Mesenchymal stem cell (in vitro differentiated cells and primary cell): ENCODE measurements at regions not wholly inside any gene's neighbourhood (a gene's known extent, or its start where the extent isn't known, plus 50 kb on each side); places are given as distances from the start of the nearest gene placed in this dataset.

Experiments
- DNase-seq: peaks from one replicate; pipeline ENCODE4 v3.0.0-alpha.2; 2013
- H2AFZ ChIP-seq: one replicate; pipeline ENCODE4 v1.6.1; 2013; ENCODE audit warnings: low read depth, mild to moderate bottlenecking, control low read depth, inconsistent platforms, low read length, moderate library complexity
- H2AK5ac ChIP-seq: 2 replicates; pipeline ENCODE4 v1.6.1; 2013; ENCODE audit warnings: low read length, moderate library complexity, mild to moderate bottlenecking, inconsistent platforms; ENCODE audit not compliant: severe bottlenecking
- H2BK120ac ChIP-seq: one replicate; pipeline ENCODE4 v1.6.1; 2013; ENCODE audit warnings: low read depth, mild to moderate bottlenecking, inconsistent platforms, low read length, moderate library complexity
- H2BK12ac ChIP-seq, 2 experiments: one replicate each; pipeline ENCODE4 v1.6.1; 2013; ENCODE audit warnings: inconsistent platforms in 2 of 2, low read length in 2 of 2, mild to moderate bottlenecking in 2 of 2, moderate library complexity in 2 of 2, control low read depth in 1 of 2
- H2BK15ac ChIP-seq: one replicate; pipeline ENCODE4 v1.6.1; 2013; ENCODE audit warnings: mild to moderate bottlenecking, low read depth, inconsistent platforms; ENCODE audit not compliant: poor library complexity, severe bottlenecking
- H2BK5ac ChIP-seq: 2 replicates; pipeline ENCODE4 v1.6.1; 2013; ENCODE audit warnings: low read depth, mild to moderate bottlenecking, low read length, control low read depth, inconsistent platforms; ENCODE audit not compliant: poor library complexity, severe bottlenecking
- H3K14ac ChIP-seq, 2 experiments: one replicate each; pipeline ENCODE4 v1.6.1; 2013; ENCODE audit warnings: inconsistent platforms in 2 of 2, low read length in 2 of 2, control low read depth in 1 of 2, mild to moderate bottlenecking in 1 of 2, moderate library complexity in 1 of 2
- H3K18ac ChIP-seq, 2 experiments: one replicate each; pipeline ENCODE4 v1.6.1; 2013; ENCODE audit warnings: inconsistent platforms in 2 of 2, low read length in 2 of 2, control low read depth in 1 of 2, low read depth in 1 of 2, mild to moderate bottlenecking in 1 of 2
- H3K23ac ChIP-seq, 2 experiments: one replicate each; pipeline ENCODE4 v1.6.1; 2013; ENCODE audit warnings: inconsistent platforms in 2 of 2, low read length in 2 of 2, mild to moderate bottlenecking in 2 of 2, moderate library complexity in 2 of 2, control low read depth in 1 of 2
- H3K27ac ChIP-seq: 2 replicates; pipeline ENCODE4 v1.5.1; 2013; ENCODE audit warnings: mild to moderate bottlenecking, moderate library complexity, low read length, control low read depth, inconsistent platforms; ENCODE audit not compliant: poor library complexity, severe bottlenecking
- H3K27me3 ChIP-seq, 2 experiments: 2 replicates each; pipeline versions ENCODE4 v1.6.1 to v1.7.0; 2013; ENCODE audit warnings: low read length in 2 of 2, mild to moderate bottlenecking in 2 of 2, moderate library complexity in 2 of 2, control low read depth in 1 of 2, inconsistent platforms in 1 of 2; ENCODE audit not compliant: control insufficient read depth in 1 of 2, insufficient read depth in 1 of 2
- H3K36me3 ChIP-seq, 2 experiments: 2 replicates each; pipeline versions ENCODE4 v1.6.1 to v1.7.0; 2013; ENCODE audit warnings: low read length in 2 of 2, control low read depth in 1 of 2, inconsistent platforms in 1 of 2, low read depth in 1 of 2, mild to moderate bottlenecking in 1 of 2; ENCODE audit not compliant: insufficient read depth in 2 of 2, control insufficient read depth in 1 of 2
- H3K4ac ChIP-seq, 2 experiments: one replicate each; pipeline ENCODE4 v1.6.1; 2013; ENCODE audit warnings: inconsistent platforms in 2 of 2, low read length in 2 of 2, mild to moderate bottlenecking in 2 of 2, moderate library complexity in 2 of 2, control low read depth in 1 of 2, low read depth in 1 of 2
- H3K4me1 ChIP-seq: 2 replicates; pipeline ENCODE4 v1.6.1; 2013; ENCODE audit warnings: low read depth, low read length, control low read depth; ENCODE audit not compliant: control insufficient read depth, insufficient read depth
- H3K4me2 ChIP-seq: 2 replicates; pipeline ENCODE4 v1.6.1; 2013; ENCODE audit warnings: low read length, mild to moderate bottlenecking, inconsistent platforms; ENCODE audit not compliant: poor library complexity, severe bottlenecking
- H3K4me3 ChIP-seq, 2 experiments: 2 replicates each; pipeline versions ENCODE4 v1.5.1 to v1.7.0; 2013; ENCODE audit warnings: low read length in 2 of 2, mild to moderate bottlenecking in 2 of 2, control low read depth in 1 of 2, low read depth in 1 of 2; ENCODE audit not compliant: insufficient read depth in 1 of 2
- H3K79me1 ChIP-seq: replicated peaks from 2 replicates; pipeline ENCODE4 v1.6.1; 2013; ENCODE audit warnings: mild to moderate bottlenecking, control low read depth, low read length, inconsistent platforms; ENCODE audit not compliant: poor library complexity, severe bottlenecking
- H3K9ac ChIP-seq: 2 replicates; pipeline ENCODE4 v1.7.0; 2013; ENCODE audit warnings: mild to moderate bottlenecking, low read length, moderate library complexity
- H3K9me3 ChIP-seq: 2 replicates; pipeline ENCODE4 v1.7.0; 2013; ENCODE audit warnings: mild to moderate bottlenecking, low read length; ENCODE audit not compliant: control insufficient read depth
- H4K8ac ChIP-seq: one replicate; pipeline ENCODE4 v1.6.1; 2013; ENCODE audit warnings: inconsistent platforms, mild to moderate bottlenecking, low read length, moderate library complexity
- H4K91ac ChIP-seq: one replicate; pipeline ENCODE4 v1.6.1; 2013; ENCODE audit warnings: mild to moderate bottlenecking, low read length, inconsistent platforms
- WGBS: methylation state at CpG from one replicate; pipeline ENCODE4 v1.1.7; 2013; ENCODE audit warnings: mixed read lengths; 5-methylcytosine and 5-hydroxymethylcytosine counted together

- H4K91ac ChIP-seq = no peak overlapping the region
- WGBS = 0% methylated on average over 2 of the region's 3 CpGs
- no peak overlapping the region for H2BK120ac ChIP-seq
- H2BK12ac ChIP-seq = no peak overlapping the region
- H4K8ac ChIP-seq = no peak overlapping the region
- H3K23ac ChIP-seq = no peak overlapping the region
- peak overlapping the region; percentile 82 for H3K27ac ChIP-seq
- no peak overlapping the region for H3K9ac ChIP-seq
- H3K36me3 ChIP-seq = no peaks in the 10 kb centered on the region
- no peak overlapping the region for H3K4me2 ChIP-seq
- H2AFZ ChIP-seq = no peak overlapping the region
- no peak overlapping the region for H2AK5ac ChIP-seq
- peaks cover 3% of the 10 kb centered on the region for H3K4me1 ChIP-seq
- H3K14ac ChIP-seq = no peak overlapping the region
- H3K27me3 ChIP-seq = no peaks in the 10 kb centered on the region
- no peaks in the 10 kb centered on the region for H3K79me1 ChIP-seq
- no peak overlapping the region for H2BK5ac ChIP-seq
- H3K18ac ChIP-seq = peak overlapping the region in 1 of 2 experiments; percentile 30
- H2BK15ac ChIP-seq = no peak overlapping the region
- no peak overlapping the region for H3K4ac ChIP-seq
- no peak overlapping the region for H3K4me3 ChIP-seq
- H3K9me3 ChIP-seq = no peaks in the 10 kb centered on the region
- peak; percentile 85 for DNase-seq
Observed at GRCh38 chr14:54108481-54109471, 152.2 kb upstream of the BMP4 start.

GRCh38 chr14:54109521-54110120 is 153.0 kb upstream of the BMP4 start:
- Histone ChIP-seq H2AFZ (no peak overlapping the region), H3K4me3 (no peak overlapping the region), H3K4me2 (no peak overlapping the region), H3K23ac (no peak overlapping the region), H3K36me3 (no peaks in the 10 kb centered on the region), H4K91ac (no peak overlapping the region), H3K9ac (no peak overlapping the region), H3K18ac (peak overlapping the region; percentile 14 to 40), H2BK15ac (no peak overlapping the region), H2BK120ac (no peak overlapping the region), H2BK12ac (peak overlapping the region in 1 of 2 experiments; percentile 54), H3K27me3 (no peaks in the 10 kb centered on the region), H3K79me1 (no peaks in the 10 kb centered on the region), H3K14ac (peak overlapping the region in 1 of 2 experiments; percentile 28), H4K8ac (no peak overlapping the region), H3K9me3 (no peaks in the 10 kb centered on the region), H2BK5ac (peak overlapping the region; percentile 62), H3K4me1 (peaks cover 3% of the 10 kb centered on the region), H3K4ac (no peak overlapping the region), H2AK5ac (no peak overlapping the region), H3K27ac (peak overlapping the region; percentile 68)
- DNase-seq = no peak
- 95% methylated on average over 2 of the region's 2 CpGs for WGBS

DNA sequence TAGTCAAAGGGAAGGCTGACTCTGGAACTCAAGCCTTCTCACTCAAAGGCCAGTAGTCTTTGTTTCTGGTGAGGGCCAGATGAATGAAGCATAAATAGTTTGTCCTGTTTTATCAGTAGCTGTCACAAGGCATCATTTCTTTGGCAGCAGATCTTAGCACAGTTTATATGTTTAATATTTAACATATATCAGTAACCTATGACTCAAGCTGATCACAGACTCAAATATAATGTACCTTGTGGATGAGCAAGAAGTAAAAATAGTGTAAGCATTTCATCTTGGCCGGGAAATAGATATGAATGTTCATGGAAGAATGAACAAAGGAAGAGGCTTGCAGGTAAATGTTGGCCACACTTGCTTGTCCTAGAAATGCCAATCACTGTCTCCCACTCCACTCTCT is 158.3 kb upstream of the BMP4 start:
- no peak overlapping the region for H3K14ac ChIP-seq
- no peaks in the 10 kb centered on the region for H3K27me3 ChIP-seq
- no peaks in the 10 kb centered on the region for H3K4me1 ChIP-seq
- no peak overlapping the region for H3K9ac ChIP-seq
- no peak overlapping the region for H4K91ac ChIP-seq
- H3K4me2 ChIP-seq = no peak overlapping the region
- H3K36me3 ChIP-seq = no peaks in the 10 kb centered on the region
- H2BK15ac ChIP-seq = no peak overlapping the region
- no peak overlapping the region for H2AK5ac ChIP-seq
- H4K8ac ChIP-seq = no peak overlapping the region
- no peak overlapping the region for H3K4me3 ChIP-seq
- no peak overlapping the region for H2BK120ac ChIP-seq
- H3K18ac ChIP-seq = peak overlapping the region in 1 of 2 experiments; percentile 49
- H2BK5ac ChIP-seq = no peak overlapping the region
- H2AFZ ChIP-seq = no peak overlapping the region
- no peaks in the 10 kb centered on the region for H3K9me3 ChIP-seq
- H3K4ac ChIP-seq = no peak overlapping the region
- no peaks in the 10 kb centered on the region for H3K79me1 ChIP-seq
- no peak overlapping the region for H3K27ac ChIP-seq
- peak overlapping the region in 1 of 2 experiments; percentile 34 for H2BK12ac ChIP-seq
- no CpG with 5 or more reads among the region's 1 CpG for WGBS
- no peak overlapping the region for H3K23ac ChIP-seq
- no peak for DNase-seq

DNA sequence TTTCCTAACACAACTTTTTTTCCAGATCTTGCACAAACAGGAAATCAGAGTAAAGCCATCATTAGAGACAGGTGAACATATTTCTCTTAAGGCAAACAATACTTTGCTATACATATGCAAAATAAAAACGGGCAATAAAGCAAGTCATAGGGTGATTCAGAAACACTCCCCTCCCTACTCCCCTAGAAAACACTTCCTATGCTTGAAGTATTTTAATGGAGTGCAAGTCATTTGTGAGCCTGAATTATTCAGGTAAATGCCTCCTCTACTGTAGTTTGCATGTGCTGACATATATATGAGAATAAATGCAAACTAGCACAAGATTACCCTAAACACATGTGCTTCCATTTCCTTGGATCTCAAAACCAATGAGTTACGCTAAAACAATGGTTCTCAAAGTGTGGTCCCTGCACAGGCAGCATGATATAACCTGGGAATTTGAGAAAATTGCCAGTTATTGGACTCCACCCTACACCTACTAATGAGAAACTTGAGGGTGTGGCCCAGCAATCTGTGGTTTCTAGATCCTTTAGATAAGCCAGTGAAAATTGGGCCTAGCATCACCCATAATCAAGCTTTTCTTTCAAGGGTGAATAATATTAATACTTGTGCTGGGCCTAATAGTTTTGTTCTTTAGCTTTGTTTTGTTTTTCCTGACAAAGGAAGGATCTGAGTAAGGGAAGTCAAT is 159.7 kb upstream of the BMP4 start:
- Histone ChIP-seq H2AFZ (no peak overlapping the region), H4K91ac (no peak overlapping the region), H3K9ac (no peak overlapping the region), H3K9me3 (no peaks in the 10 kb centered on the region), H3K27me3 (no peaks in the 10 kb centered on the region), H3K14ac (no peak overlapping the region), H3K27ac (no peak overlapping the region), H3K4me1 (no peaks in the 10 kb centered on the region), H3K4ac (no peak overlapping the region), H3K79me1 (no peaks in the 10 kb centered on the region), H3K36me3 (no peaks in the 10 kb centered on the region), H3K18ac (no peak overlapping the region), H3K4me3 (no peak overlapping the region), H2BK120ac (no peak overlapping the region), H3K4me2 (no peak overlapping the region), H2AK5ac (no peak overlapping the region), H4K8ac (no peak overlapping the region), H3K23ac (no peak overlapping the region), H2BK12ac (peak overlapping the region in 1 of 2 experiments; percentile 31), H2BK5ac (no peak overlapping the region), H2BK15ac (no peak overlapping the region)
- no peak for DNase-seq
- 100% methylated on average over 1 of the region's 2 CpGs for WGBS
